Kidney capillary endothelial cell (primary cell): ENCODE measurements at regions not wholly inside any gene's neighbourhood (a gene's known extent, or its start where the extent isn't known, plus 50 kb on each side); places are given as distances from the start of the nearest gene placed in this dataset.

Source experiments
- DNase-seq: peaks from one replicate; pipeline ENCODE4 v3.0.0-alpha.2; 2018; ENCODE audit warnings: low spot score

DNA sequence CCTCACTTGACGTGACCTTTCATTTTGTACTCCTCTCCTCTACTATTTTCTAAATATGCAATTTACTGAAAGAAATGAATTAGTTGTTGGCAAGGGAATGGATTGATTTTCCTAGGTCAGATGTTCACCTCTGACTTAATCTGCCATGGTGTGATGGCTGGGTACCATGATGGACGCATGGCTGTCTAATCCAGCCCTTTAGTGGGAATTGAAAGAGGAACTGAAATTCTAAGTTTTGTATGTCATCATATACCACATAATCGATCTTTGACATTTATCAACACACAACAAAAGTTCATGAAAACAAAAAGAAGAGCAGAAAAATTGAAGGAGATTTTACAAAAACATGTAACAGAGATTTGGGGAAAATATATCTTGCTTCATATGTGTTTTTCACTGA is 331.3 kb upstream of the SNX7 start:
- DNase-seq, result no peak

DNA sequence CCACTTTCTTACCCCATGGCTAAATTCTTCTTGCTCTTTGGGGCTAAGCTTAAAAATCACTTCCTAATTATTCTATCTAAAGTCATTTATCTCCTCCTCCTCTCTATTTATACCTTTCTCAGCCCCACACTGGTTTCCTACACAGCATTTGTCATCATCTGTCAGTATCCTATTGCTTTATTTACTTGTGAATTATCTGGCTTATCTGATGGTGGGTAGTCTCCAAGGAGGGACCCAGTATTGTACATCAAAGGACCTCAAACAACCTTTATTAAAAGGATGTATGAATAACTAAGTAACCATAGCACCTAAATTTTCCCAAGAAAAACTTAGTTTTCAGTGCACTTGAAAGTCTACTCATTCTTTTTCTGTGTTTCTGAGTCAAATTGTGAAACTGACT is 332.7 kb upstream of the SNX7 start:
- DNase-seq, result no peak

DNA sequence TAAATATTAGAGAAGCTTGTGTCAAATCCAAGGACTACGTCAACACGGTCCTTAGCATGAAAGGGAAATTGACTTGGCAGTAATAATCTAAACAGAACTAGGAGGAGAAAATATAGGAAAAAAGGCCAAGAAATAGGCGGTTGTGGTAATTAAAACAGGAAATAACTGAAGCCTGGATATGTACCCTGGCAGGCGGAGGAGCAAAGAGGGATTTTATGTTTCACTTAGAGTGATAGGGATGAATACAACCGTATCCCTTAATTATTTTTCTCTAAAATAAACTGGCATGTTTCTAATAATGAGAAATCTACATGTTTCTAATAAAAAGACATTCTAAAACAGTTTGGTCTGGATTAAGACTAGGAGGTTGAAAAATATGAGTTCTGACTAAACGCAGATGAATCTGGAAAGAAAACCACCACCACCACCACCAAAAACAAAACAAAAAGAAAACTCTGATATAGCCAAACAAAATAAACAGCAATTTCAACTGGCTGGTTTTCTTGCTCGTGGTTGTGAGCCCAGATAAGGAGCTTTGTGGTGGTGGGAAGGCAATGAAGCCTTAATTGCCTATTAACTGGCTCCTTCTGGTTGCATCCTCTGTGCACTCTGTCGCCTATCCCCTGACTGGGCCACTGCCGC is 334.2 kb upstream of the SNX7 start:
- DNase-seq, result no peak

DNA sequence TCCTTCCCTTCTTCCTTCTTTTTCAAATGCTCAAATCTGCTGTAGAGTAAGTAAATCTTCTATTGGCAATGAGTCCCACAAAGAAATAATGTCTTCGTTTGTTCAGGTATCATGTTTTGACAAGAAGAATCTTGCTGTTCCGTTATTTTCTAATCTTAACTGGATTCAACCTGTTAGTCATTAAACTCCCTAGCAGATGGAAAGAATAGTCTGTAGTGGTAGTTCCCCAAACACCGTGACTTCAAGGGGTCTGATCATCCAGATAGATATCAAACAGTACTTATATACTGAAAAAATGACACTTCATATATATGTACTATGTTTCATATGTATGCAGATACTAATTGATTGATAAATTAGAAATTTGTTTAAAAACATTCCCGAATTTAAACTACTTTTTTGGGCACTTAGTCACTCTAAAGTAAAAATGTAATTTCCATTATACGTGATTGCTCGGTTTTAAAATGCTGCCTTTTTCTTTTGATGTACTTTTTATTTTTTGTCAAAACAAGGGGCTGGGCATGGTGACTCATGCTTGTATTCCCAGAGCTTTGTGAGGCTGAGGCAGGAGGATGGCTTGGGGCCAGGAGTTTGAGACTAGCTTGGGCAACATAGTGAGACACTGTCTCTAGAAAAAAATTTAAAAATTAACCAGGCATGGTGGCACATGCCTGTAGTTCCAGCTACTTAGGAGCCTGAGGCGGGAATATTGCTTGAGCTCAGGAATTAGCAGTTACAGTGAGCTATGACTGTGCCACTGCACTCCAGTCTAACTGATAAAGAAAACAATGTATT is 335.7 kb upstream of the SNX7 start:
- peak; percentile 71 for DNase-seq

DNA sequence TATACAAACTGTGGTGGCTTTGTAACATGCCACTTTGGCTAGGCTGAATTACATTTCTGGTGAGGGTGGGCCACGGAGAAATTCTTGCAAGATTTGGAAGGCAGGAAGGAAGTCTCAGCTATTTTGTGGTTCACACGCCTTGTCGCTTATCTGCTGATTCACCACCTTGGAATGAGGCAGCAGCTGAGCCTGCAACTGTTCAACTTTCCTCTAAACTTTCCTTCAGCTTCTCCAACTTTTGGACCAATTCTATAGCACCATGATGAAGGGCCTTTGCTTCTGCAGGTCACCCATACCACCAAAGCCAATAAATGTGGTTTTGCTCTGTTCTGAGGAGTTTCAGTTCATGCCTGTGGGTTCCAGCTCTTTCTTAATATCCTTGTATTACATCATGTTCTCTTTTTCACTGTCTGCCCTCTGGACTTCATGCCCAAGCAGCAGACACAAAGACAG is 337.6 kb upstream of the SNX7 start:
- DNase-seq, result peak; percentile 98

DNA sequence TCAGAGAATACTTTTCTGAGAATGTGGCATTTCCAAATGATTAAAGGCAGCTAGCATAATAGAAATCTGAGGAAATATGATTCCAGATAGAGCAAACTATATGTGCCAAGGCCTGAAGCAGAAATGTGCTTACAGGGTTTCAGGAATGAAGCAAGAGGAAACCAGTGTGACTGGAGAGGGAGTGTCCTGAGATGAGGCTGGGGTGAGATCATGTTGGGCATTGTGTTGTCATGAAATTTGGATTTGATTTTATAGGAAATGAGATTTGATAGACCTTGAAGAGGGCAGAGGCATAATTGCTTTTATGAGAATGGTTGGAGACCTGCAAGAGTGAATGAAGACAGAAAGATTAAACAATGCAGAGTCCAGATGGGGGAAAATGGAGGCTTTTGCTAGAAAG is 338.1 kb upstream of the SNX7 start:
- DNase-seq, result peak; percentile 72

DNA sequence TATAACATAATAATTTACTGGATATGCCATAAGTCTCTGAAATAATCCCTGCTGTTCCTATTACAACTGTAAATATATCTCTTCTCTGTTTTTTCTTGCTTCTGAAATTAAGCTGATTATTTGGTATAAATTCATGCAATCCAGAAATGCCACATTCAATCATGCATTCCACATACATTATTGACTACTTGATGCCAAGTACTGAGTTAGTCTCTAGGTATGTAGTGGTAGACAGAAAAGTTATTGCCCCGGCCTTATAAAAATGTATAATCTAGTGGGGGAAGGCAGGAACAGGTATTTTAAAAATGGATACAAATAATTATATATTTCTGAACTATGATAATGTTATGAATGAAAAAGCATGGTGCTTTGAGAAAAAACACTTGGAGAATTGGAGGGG is 338.6 kb upstream of the SNX7 start:
- no peak for DNase-seq

DNA sequence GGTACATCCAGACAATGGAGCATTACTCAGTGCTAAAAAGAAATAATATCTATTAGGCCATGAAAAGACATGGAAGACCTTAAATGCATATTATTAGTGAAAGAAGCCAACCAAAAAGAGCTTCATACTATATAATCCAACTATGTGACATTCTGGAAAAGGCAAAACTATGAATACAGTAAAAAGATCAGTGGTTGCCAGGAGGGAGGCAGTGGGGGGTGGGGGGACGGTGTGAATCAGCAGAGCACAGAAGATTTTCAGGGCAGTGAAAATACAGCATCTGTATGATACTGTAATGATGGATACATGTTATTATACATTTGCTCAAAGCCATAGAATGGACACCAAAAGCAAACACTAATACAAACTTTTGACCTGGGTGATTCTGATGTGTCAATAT is 339.4 kb upstream of the SNX7 start:
- no peak for DNase-seq

DNA sequence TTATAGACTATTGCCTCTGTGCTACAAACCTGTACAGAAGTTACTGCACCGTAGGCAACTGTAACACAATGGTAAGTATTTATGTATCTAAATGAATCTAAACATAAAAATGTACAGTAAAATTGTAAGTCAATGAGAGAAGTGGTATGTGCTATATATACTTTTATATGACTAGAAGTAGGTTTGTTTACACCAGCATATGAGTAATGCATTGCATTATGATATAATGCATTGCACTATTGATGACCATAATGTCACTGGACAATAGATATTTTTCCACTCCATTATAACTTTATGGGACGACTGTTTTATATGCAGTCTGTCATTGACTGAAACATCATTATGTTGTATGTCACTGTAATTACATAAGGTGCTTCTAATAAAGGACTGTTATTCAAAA is 340.3 kb upstream of the SNX7 start:
- DNase-seq, result no peak

DNA sequence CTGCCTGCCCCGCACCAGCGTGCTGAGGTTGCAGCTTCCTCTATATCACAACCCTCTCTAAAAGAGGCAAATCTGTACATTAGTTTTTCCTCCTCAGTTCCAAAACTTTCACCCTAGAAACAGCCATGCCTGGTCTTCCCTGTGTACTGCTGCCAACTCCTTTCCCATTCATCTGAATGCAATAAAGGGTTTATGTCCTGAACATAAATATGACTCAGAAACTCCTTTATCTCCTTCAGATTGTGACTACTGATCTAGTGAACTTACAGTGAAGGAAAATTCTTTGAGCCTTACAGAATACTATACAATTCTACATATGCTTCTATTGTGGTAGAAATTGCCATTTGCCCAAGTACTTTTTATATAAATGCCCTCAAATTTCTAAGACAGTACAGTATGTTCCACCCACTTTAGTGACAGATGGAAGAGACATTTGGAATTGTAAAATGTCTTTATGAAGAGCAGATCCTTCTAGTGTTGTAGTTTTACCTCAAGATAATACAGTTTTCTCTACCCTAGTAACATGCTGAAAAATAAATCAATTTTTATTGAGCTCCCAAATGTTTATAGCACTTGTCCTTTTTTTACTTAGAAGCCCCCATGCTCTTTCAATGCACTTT is 345.1 kb upstream of the SNX7 start:
- no peak for DNase-seq

DNA sequence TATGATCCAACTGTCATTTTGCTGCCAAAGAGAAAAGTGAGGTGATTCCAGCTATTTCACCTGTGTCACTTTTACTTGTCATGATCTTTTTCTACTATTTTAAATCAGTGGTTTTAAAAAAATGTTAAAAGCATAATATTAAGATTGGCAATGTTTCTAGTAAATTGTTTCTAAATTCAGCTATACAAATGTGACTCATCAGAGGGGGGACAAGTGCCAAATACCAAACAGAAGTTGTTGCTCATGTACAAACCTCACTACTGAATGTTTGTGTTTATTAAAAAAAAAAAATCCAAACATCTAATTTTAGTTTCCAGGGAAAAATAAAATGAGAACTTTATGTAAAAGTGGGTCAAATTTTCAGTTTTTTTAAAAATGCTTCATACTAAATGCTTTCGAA is 346.2 kb upstream of the SNX7 start:
- DNase-seq, result no peak

DNA sequence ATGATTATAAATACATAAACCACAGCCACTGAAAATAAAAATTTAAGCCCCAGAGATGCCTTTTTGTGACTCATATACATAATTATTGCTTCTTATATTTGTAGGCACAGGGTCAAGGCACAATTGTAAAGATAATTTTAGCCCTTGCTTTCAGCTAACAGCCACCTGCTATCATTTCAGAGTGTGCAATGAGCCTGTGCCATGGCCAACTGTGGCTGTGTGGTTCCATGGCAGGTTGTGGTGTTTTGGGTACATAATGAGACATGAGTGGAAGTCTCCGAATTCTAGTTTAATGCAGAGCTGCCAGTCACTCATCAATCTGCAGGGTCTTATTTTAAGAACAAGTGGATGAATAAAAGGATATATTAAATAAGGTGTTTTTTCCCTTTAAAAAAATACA is 346.9 kb upstream of the SNX7 start:
- no peak for DNase-seq

DNA sequence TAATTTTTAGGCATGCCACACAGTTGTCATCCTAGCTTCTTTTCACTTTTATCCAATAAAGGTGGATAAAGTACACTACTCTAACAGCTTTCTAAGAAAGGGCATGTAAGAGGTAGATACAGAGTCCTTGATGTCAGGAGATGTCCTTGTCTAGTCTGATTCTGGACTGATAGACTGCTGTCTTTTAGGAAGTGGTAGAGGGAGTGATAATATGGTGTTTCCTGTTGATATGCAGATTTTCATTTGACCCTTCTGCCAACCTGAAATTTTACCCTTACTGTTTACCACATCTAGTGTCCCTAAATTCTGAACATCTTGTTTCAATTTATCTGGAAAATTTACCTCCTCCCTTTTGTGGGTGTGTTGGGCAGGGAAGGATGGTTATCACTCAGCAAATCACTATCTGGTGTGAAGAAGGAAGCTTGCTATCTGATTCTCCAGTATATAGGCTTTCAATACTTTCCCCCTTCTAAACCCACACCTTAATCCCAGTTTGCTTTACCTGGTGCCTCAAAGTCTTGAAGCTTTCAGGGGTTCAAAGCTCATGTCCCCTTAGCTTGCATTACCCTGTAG is 354.9 kb upstream of the SNX7 start:
- no peak for DNase-seq

DNA sequence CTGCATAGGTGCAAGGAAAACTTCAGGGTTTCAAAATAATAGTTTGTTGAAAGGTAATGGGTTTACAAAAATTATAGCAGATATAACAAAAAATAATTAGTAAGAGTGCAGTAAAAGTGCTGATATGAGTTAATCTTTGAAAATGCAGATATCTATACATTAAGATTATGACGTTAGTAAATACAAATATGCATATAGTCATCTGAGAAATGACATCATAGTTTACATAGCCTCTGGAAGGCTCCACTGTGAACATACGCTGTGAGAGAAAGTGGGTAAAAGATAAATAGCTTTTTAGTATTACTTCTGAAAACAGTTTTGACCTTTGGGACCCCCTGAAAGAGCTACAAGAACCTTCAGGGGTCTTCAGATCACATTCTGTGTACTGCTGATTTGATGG is 356.2 kb upstream of the SNX7 start:
- no peak for DNase-seq

DNA sequence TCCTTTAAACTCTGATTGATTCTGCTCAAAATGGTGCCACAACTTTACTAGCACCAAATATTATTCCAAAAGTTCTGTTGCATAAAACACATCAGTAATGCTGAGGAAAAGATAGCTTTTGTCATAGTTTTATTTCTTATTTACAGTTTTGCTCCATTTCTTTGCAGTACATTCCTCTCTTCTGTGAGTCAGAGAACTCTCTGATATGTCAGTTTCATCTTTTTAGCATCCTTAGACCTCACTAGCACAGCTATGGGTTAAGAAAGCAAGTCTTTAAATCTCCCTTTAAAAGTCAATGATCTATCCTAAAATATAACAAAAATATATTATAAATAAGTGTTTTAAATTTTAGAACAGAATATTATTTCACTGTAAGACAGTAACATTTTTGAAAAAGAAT is 356.6 kb upstream of the SNX7 start:
- DNase-seq, result no peak

DNA sequence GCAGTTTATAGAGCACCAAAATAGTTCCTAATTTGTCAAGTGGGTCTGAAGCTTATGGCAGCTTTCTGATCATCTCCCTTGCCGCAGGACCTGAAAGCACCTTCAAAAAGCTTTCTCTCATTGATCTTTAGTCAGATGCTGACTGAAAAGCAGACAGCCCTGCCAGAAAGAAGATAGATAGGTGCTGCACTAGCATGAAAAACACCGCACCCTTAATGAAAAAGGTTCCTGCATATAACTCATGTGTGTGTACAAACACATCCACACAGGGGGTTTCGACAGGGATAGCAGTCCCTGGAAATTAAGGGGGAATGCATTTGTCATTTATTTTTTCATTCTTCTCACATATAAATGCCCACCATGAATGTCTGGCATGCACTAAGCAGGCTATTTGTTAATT is 361.7 kb upstream of the SNX7 start:
- no peak for DNase-seq

DNA sequence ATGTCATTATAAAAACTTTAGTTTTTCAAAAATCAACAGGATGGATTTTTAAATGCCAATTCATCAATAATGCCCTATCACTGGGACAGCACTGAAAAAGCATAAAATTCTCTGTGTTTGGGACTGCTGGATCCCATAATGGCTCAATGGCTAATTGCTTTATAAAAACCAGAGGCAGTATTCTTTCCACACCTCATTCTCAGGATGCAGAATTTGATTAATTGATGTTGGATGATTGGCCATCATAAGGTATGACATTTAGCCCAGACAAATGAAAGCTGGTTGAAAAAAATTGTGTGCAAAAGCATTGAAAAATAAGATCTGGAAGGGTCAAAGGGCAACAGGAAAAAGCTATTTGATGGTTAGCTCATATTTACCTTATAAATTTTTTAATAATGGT is 362.2 kb upstream of the SNX7 start:
- no peak for DNase-seq

DNA sequence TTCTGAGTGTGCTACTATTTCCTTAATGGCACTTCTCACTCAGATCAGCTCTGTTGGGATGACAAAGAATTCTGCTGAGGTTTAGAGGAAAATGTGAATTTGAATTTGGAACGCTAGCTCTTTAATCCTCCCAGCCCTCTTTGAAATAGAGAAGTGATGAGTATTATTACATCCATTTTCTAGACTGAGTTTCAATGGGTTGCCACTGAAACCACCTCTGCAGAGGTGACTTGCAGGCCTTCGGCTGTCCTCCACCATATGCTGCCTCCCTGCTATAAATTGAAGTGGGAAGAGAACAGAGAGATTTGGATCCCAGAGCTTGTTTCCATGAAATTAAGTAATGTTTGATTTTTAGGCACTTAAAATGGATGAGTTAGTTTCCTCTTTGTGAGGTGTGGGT is 363.2 kb upstream of the SNX7 start:
- DNase-seq, result no peak

DNA sequence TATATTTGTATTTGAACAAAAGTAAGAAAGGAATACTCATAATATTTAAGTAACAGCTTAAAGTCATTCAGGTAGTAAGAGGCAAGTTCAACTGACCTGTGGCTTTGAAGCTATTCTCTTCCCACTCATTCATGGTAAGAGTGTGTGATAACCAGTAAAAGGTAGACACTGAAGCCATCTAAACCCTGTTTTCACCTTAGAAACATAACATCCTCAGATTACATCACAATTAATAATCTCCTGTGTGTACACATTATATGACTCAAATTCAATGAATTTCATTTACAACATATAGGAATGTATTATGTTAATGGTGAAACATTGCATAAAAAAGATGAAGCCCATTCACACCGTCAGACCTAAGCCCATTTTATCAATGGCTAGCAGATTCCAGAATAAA is 364.8 kb upstream of the SNX7 start:
- no peak for DNase-seq

DNA sequence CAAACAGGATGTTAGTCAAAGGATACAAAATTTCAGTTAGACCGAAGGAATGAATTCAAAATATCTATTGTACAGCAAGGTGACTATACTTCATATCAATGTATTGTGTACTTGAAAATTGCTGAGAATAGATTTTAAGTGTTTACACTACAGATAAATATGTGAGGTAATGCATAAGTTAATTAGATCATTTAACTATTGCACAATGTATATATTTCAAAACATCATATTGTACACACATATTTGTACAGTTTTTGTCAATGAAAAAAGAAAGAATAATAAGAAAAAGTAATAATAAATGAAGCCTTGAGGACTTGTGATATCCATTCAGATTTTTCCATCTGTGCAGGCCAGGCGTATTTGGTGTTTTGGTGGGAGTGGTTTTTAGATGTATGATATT is 367.4 kb upstream of the SNX7 start:
- DNase-seq, result peak; percentile 11

DNA sequence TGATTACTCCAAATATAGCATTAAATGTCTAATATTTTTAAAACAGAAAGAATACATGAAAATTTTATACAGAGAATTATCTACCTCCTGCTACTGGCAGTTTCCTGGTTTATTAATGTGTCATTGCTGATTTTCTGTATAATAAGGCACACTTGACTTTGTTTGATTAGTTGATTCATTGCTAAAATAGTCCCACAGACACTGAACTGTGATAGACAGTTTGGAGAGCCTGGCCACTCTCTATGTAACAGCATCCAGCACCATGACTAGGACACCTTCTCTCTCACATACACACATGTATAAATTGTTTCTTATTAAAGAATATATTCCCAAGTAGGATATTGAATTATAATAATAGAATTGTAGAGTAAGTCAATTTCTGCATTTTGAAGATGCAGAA is 368.5 kb upstream of the SNX7 start:
- no peak for DNase-seq

DNA sequence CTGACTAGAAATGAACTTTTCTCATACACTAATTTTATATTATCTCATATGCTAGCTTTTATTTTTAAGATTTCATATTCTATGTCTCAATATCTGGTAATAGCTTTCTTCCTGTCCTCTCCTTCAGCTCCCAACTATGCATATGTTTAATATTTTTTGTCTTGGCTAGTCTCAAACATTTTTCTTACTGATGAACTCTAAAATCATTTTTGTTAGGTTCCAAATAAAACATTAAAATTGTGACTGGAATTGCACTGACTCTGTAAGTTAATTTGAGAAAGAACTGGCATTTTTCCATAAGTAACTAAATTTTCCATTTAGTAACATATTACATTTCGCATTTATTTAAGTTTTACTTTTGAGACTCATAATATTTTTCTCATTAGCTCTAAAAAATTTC is 368.5 kb upstream of the DPYD start:
- no peak for DNase-seq

DNA sequence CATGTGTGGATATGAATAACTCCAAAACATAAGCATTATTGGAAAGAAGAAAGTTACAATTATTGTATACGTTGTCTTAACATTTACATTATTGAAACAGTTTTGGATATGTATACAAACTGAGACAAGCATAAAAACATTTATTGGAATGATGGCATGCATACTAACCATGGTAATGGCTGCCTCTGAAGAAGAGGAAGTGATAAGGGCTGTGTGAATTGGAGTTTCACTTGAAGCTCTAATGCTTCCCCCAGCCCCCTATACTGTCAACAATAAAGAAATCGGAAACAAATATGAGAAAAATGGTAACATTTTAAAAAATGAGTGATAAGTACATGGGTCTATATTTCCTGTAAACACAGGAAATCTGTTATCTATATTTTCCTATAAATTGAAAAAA is 367.7 kb upstream of the DPYD start:
- no peak for DNase-seq
